Activated CD4-positive, CD25-positive, alpha-beta regulatory T cell (primary cell): ENCODE measurements at regions not wholly inside any gene's neighbourhood (a gene's known extent, or its start where the extent isn't known, plus 50 kb on each side); places are given as distances from the start of the nearest gene placed in this dataset.
"Not testable (repeated sequence)": the region's sequence is repeated elsewhere in the genome, so short reads cannot be mapped to it uniquely, and the experiment has no call there.

Experiments
- DNase-seq, 4 experiments: peaks; one replicate each; lab custom pipeline; 2025; lab: John Stamatoyannopoulos, UW

DNA sequence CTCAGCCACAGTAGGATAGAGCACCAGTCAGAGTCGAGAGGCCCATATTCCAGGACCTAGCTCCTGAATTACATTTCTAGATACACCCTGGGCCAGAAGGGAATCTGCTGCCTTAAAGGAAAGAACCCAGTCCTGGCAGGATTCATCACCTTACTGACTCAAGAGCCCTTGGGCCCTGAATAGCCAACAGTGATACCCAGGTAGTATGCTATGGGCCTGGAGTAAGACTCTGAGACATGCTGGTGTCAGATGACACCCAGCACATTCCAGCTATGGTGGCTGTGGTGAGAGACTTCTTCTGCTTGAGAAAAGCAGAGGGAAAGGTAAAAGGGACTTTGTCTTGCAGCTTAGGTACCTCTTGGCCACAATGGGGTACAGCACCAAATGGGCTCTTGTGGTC is 192.5 kb downstream of the MSX2 start:
- DNase-seq, result not testable (repeated sequence)

DNA sequence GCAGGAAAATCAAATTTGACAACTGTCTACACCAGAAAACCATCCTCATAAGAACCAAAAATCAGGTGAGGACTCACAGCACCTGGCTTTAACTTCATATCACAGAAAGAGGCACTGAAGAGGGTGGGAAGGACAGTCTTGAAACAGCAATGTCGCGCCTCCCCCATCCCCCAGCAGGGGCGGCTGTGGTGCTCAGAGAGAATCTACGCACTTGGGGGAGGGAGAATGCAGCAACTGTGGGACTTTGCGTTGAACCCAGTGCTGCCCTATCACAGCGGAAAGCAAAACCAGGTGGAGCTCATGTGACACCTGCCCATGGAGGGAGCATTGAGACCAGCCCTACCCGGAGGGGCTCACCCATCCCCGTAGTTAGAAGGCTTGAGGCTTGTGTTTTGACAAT is 191.8 kb downstream of the MSX2 start:
- DNase-seq, result no peak

DNA sequence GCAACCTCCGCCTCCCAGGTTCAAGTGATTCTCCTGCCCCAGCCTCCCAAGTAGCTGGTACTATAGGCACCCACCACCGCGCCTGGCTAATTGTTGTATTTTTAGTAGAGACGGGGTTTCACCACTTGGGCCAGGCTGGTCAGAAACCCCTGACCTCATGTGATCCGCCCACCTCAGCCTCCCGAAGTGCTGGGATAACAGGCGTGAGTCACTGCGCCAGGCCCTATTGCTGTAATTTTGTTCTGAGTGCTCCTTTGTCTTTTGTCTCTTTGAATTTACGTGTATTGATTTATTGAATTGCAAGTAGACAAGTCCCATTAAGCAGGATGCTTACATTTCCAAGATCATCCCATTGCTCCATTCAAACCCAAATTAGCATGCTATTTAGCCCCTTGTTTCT is 186.7 kb downstream of the MSX2 start:
- no peak for DNase-seq

DNA sequence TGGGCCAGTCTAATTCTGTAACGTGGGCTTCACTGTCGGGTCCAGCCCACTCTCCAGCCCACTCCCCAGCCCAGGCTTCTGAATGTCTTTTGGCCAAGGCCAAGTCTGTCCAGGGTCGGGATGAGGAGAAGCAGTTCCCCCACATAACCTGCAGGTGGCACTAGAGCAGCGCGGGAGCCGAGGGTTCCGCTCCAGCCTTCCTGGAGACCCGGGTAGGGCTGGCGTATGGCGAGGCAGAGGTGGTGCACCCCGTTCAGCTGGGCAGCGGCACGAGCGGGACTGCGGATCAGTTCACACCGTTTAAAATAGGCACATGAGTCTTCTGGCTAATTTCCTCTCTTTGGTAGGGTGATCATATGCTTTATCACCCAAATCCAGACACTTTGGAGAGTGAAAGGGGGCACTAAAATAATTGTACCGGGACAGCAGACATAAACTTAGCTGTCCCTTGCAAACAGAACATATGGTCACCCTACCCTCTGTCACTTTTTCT is 185.9 kb downstream of the MSX2 start:
- DNase-seq, result peak in 2 of 4 experiments; percentile 4 to 26

DNA sequence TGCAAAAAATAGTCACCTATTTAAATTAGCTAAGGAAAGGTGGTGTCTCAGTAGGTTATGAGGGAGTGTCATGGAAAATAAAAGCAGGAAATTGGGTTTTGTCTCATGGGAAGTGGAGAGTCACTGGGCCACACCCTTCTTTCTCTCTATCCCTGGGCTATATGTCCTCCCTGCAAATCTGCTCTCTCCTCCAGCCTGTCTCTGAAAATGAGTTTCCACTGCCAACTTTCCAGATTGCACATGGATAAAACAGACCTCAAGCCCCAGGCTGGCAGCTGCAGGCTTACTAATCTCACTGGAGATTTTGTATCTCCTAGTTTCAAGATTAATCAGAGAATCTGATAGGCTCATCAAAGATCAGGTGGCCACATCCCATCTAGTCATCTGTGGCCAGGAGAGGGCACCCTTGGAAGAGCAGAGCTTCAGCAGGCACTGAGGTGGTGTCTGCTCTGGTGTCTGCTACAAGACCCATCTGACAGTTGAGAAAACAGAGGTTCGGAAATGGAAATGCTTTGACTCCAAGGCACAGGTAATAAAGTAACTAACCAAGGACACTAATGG is 178.9 kb downstream of the MSX2 start:
- no peak for DNase-seq

DNA sequence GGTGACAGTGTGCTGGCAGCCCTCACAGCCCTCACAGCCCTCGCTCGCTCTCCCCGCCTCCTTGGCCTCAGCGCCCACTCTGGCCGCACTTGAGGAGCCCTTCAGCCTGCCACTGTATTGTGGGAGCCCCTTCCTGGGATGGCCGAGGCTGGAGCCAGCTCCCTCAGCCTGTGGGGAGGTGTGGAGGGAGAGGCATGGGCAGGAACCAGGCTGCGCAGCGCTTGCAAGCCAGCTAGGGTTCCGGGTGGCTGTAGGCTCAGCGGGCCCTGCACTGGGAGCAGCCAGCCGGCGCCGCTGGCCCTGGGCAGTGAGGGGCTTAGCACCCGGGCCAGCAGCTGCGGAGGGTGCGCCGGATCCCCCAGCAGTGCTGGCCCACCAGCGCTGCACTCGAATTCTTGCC is 177.0 kb downstream of the MSX2 start:
- no peak for DNase-seq

DNA sequence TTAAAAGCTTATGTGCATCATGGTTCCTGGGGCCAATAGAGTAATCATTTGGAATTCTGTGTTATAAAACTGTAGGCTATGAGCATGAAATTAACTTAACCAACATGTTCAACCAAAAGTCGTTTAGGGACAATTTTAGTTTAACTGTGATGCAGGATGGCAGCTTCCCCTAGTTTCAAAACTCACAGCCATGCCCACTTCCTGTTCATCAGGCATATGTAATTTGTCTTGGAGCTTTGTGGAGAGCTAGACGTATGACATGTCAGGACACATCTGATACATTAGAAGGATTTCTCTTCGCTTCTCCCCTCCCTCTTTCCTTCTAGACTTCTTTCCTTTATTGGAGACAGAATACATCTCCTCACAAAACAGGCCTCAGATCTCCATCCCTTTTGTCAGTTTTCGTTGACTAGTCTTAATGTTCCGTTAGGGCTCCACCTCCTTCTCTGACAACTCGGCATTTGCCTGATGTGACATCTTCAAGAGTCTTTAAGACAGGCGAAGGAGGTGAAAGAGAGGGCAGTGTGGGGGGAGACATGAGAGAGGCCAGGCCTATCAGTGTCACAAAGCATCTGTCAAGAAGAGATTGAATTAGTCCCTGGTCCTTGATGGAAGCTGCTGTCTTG is 176.0 kb downstream of the MSX2 start:
- no peak for DNase-seq

DNA sequence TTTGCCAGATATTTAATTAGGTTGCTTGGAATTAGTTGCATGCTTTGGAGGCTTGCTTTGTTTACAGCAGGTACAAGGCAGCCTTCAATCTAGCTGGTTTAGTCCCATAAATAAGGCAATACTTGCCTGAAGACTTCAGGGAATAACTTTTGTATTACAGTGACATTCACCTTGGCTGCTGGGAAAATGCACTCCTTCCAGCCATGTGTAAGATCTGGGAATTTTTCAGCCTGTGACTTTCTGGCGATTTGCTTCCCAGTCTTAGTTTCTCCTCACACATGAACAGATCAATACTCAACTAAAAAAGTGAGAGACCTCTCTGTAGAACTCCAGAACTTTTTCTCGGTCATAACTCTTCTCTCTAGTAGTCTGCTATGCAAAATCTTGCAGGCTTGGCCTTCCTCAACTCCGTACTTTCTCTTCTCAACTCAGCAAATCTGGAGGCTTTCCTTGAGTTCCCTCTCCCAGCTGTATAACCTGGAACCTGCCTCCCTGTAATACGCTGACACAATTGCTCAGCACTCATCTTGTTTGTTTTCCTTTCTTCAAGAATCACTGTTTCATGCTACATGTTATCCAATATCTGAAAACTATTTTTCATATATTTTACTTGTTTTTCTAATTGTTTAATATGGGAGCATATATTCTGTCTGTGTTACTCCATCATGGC is 173.0 kb downstream of the MSX2 start:
- no peak for DNase-seq

DNA sequence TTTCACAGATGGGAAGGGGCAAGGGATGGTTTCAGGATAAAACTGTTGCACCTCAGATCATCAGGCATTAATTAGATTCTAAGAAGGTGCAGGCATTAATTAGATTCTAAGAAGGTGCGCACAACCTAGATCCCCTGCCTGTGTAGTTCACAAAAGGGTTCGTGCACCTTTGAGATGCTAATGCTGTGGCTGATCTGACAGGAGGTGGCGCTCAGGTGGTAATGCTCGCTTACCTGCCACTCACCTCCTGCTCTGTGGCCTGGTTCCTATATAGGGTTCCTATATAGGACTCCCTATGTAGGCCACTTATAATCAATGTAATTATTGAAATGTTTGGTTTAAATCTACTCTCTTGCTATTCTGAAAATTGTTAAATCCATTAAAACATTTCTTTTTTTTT is 171.0 kb downstream of the MSX2 start:
- no peak for DNase-seq

DNA sequence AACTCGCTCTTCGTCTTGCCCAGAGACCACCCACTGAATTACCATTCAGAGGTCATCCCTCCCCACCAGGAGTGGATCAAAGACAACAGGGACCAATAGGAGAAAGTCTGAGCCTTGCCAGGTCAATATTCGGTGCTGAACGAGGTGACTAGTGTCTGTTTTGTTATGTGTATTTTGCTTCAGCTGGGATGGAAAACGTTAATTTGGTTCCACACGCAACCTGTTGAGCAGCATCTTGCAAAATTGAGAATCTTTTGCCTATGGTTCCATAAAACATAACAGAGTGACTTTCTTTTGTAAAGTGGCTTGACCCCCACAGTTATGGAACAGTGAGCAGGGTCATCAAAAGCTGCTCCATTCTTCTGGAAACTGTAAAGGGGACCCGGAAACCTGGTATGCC is 168.4 kb downstream of the MSX2 start:
- no peak for DNase-seq

DNA sequence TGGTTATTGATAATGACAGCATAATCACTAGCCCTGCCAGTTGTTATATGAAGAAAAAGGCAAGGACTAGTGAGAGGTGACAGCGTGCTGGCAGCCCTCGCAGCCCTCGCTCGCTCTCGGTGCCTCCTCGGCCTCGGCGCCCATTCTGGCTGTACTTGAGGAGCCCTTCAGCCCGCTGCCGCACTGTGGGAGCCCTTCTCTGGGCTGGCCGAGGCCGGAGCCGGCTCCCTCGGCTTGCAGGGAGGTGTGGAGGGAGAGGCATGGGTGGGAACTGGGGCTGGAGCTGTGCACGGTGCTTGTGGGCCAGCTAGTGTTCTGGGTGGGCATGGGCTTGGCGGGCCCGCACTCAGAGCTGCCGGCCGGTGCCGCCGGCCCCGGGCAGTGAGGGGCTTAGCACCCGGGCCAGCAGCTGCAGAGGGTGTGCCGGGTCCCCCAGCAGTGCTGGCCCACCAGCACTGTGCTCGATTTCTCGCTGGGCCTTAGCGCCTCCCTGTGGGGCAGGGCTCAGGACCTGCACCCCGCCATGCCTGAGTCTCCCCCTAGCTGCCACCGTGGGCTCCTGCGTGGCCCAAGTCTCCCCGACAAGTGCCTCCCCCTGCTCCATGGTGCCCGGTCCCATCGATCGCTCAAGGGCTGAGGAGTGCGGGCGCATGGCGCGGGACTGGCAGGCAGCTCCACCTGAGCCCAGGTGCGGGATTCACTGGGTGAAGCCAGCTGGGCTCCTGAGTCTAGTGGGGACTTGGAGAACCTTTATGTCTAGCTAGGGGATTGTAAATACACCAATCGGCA is 156.2 kb downstream of the MSX2 start:
- DNase-seq, result not testable (repeated sequence)

DNA sequence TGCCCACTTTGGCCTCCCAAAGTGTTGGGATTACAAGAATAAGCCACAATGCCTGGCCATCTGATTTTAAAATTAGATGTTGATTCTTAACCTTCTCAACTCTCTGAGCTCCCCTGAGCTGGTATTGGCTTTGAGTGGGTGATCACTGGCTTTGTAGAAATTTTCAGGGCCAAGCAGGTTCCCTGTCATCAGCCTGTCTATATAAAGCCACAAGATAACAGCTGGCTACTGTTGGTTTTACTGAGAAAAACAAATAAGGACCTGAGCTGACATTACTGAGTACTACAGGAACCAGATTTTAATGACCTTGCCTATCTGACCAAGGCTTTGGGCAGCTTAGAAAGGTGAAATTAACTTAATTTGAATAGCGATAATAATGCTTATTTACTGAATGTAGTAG is 153.6 kb downstream of the MSX2 start:
- no peak for DNase-seq

DNA sequence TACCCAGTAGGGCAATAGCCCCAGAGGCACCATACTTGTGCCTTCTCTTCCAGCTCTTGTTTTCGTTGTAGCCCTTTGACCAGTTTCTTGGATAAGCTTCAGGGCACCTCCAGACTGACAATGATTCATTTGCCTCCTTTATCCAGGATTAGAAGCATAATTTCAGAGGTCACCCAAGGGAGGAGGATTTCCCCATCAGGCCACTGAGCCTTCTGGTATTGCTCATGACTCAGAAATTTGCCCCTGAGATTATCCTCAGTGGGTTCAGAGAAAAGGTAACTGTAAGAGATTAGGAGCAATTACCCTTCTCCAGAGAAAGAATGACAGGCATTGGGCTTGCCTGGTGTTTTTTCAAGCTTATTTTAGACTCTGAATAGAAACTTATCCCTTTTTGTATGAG is 147.9 kb downstream of the MSX2 start:
- no peak for DNase-seq

DNA sequence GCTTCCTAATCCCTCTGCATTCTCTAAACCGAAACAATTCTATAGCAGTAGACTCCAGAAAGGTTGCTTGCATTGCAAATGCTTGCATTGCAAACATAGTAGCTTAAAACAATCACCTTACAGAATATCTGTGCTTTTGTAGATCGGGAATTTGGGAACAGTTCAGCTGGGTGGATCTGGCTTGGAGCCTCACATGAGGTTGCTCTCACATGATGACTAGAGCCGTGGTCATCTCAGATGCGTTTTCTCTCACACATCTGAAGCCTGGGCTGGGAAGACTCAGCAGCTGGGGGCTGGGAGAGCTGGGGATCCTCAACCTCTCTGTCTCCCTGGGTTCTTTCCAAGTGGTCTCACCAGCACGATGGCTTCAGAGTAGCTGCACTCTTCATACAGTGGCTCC is 127.8 kb downstream of the MSX2 start:
- no peak for DNase-seq

DNA sequence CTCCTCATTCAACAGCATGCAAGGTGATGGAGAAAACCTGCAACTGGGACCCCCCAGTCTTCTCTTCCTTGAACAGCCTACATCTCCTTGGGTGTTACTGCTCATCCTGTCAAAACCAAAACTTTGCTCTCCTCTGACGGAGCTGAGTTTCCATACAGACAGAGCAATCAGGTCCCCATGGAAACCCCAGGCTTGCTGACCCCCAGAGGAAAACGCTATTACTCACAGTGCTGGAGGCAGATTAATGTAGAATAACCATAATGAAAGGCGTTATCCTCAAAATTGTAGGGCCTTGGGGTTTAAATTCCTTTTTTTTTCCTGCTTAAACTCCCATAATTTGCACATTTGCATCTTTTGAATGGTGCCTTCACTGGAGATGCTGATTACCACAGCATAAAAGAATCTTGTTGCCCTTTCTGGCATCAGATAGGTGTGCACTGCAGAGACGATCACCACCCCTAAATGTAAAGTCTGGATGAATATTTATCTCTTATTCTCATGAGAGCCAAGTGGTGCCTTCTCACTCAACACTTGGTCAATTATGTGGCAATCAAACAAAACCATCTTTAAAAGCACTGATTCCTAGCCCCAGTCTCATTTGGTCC is 126.3 kb downstream of the MSX2 start:
- no peak for DNase-seq

DNA sequence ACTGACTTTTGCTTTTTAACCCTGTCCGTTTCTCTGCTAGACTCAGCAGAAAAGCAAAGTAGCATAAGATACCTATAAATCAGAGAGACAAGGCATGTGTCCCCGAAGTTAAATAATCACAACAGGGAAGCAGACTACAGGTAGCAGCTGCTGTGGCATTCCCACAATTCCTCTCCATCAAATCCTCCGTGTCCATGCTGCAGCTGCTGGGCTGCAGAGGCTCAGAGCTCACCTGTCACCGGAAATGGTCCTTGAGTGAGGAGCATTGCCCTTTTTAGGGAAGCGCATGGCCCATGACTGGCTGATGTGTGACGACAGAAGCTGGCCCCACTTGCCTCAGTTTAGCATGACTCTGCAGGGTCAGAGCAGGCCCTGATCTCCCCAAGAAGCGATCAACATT is 125.0 kb downstream of the MSX2 start:
- no peak for DNase-seq

DNA sequence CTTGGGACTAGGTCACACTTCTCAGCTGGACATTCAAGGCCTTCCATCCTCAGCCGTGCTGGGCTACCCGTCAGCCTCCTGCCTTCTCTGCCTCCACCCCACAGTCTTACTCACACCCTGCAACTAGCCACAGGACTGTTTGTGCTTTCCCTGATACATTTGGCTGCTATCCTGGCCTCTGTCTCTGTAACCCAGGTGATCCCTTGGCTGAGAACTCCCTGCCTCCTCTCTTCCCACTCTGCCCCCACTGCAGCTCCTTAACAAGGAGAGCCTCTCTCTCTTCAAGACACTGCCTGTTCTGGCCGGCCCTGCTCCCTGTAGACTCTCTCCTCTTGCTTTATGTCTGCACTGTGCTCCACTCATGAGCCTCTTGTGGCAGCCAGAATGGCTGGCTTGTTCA is 120.6 kb downstream of the MSX2 start:
- DNase-seq, result no peak

DNA sequence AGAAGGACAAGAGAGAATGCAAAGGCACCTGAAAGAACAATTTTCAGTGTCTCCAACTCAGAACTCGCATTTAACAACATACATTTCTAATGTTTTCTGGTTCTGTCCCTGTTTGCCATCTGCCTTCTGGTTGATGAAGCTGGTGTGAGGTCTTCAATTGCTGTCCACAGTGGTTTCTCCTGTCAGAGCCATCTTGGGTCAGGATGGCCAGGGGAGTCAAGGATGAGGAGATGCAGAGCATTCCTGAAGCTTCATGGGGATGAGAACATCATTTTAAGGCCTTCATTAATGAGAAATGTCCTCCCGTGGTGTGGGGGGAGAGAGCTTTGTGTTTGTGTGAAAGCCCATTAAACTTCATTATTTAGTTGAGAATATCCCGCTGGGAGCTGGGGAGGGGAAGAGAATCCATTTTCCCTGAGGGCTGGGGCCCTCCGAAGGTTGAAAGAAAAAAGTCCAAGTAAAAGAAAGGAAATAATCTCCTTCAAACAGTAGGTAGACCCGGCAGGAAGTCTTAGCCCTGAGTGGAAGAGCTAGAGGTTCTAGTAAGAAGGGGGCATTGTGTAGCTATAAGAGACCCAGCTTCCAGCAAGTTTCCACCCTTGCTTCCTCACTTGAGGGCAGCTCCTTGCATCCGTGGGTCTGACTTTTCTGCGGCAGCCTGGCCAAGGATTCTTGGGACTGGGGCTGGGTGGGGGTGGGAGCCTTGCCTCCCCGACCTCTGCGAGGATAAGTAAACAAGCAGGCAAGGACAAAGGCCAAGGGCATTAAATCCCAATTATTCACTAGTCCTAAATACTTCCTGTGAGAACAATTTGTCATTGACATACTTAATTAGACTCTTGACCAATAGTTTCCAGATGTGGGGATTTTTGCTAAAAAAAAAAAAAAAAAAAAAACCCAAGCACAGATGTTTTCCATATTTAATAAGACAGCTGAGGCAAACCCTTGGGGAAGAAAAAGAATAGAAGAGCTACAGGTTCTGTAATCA is 119.2 kb downstream of the MSX2 start:
- DNase-seq, result no peak

DNA sequence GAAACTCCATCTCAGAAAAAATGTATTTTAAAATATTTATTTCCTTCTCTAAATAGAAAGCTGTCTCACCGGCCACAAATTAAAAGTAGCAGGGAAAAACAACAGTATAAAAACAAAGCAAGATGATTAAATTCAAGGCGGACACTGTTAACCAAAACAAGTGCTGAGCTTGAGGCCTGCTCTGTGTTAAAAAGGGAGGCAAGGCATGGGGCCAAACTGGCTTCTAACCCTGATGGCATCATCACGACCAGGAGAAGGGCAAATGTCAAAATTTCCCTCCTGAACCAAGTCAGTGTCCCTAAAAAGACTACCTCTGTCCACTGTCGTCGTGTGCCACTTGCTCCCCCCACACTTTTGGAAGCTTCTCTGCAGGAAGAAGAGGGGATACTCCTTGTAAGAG is 116.1 kb downstream of the MSX2 start:
- no peak for DNase-seq

DNA sequence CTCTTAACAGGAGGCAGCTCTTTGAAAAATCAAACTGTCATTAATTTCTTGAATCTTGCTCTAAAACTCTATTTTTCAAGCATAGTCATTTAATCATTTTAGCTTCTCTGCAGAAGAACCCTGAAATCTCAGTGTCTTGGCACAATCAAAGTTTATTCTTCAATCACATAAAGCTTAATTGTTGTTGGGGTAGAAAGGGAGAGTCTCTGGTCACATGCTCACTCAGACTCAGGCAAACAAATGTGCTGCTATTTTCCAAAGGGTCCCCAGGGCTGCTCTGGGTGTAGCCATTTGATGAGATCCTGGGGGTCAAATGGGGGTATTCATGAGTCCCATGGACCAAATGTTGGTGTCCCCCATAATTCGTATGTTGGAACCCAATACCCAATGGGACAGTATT is 114.8 kb downstream of the MSX2 start:
- DNase-seq, result no peak
